ENCODE measurements at regions not wholly inside any gene's neighbourhood (a gene's known extent, or its start where the extent isn't known, plus 50 kb on each side); places are given as distances from the start of the nearest gene placed in this dataset.

DNA sequence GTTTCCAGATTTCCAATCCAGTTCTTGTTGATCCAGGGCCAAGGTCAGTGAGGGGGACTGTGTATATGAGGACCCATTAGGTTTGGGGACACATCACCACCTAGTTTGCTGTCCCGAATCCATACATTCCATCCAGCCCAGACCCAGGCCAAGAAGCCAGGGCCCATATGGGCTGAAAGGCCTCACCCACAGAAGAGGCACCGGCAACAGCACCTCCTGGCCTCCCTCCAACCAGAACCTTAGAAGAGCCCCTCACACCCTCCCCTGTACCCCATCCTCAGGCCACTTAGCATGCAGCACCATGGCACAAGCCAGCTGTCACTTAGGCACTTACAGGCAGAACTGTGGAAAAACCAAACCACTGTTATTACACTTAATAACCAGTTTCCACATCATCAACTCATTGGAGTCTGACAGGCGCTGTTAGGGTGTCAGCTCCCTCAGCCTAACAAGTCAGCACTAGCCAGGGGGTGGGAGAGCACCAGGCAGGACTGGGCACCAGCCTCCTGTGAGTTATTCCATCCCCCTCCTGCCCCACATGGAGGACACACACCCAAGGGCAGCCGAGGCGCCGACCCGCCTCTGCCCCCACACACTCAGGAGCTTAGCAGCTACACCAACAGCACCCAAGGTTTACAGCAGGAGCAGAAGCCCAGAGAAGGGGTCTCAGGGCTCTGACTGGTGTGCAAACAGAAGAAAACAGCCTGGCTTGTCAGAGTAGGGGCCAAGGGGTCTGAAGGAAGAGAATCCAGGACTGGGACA, 132.0 kb downstream of the BUD13 start:
- TF ChIP-seq, protein P1, sequence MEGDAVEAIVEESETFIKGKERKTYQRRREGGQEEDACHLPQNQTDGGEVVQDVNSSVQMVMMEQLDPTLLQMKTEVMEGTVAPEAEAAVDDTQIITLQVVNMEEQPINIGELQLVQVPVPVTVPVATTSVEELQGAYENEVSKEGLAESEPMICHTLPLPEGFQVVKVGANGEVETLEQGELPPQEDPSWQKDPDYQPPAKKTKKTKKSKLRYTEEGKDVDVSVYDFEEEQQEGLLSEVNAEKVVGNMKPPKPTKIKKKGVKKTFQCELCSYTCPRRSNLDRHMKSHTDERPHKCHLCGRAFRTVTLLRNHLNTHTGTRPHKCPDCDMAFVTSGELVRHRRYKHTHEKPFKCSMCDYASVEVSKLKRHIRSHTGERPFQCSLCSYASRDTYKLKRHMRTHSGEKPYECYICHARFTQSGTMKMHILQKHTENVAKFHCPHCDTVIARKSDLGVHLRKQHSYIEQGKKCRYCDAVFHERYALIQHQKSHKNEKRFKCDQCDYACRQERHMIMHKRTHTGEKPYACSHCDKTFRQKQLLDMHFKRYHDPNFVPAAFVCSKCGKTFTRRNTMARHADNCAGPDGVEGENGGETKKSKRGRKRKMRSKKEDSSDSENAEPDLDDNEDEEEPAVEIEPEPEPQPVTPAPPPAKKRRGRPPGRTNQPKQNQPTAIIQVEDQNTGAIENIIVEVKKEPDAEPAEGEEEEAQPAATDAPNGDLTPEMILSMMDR (IDR thresholded peaks at IDR 0.05) = no peak
- TF ChIP-seq POLR2A (IDR thresholded peaks at IDR 0.05) (no peak), POLR2AphosphoS5 (IDR thresholded peaks at IDR 0.05; ENCODE audit: insufficient read depth in 1 of 2, low read depth in 1 of 2) (no peak)
